Osteocyte (in vitro differentiated cells): ENCODE measurements at regions not wholly inside any gene's neighbourhood (a gene's known extent, or its start where the extent isn't known, plus 50 kb on each side); places are given as distances from the start of the nearest gene placed in this dataset.
A peak's percentile ranks its signal among the peaks of the same experiment; 100 is the strongest.

Source experiments
- DNase-seq: peaks from one replicate; pipeline ENCODE4 v3.0.0; 2021; ENCODE audit warnings: mixed read lengths; ENCODE audit not compliant: unreplicated experiment; ENCODE audit errors: extremely low spot score
- H3K27ac Mint-ChIP-seq: one replicate; pipeline ENCODE4 v1.8.0; 2021; ENCODE audit warnings: mild to moderate bottlenecking, mixed read lengths; ENCODE audit not compliant: unreplicated experiment
- H3K27me3 Mint-ChIP-seq: one replicate; pipeline ENCODE4 v1.8.0; 2021; ENCODE audit warnings: mixed read lengths; ENCODE audit not compliant: unreplicated experiment
- H3K36me3 Mint-ChIP-seq: one replicate; pipeline ENCODE4 v1.8.0; 2021; ENCODE audit warnings: mixed read lengths; ENCODE audit not compliant: unreplicated experiment
- H3K4me1 Mint-ChIP-seq: one replicate; pipeline ENCODE4 v1.8.0; 2021; ENCODE audit warnings: mixed read lengths; ENCODE audit not compliant: unreplicated experiment
- H3K4me3 Mint-ChIP-seq: one replicate; pipeline ENCODE4 v1.8.0; 2021; ENCODE audit warnings: mild to moderate bottlenecking, moderate library complexity, mixed read lengths; ENCODE audit not compliant: unreplicated experiment
- H3K9me3 Mint-ChIP-seq: one replicate; pipeline ENCODE4 v1.8.0; 2021; ENCODE audit warnings: mixed read lengths; ENCODE audit not compliant: unreplicated experiment
- CTCF ChIP-seq: fragments of 200-600 bp; sonication (generic); IDR thresholded peaks from 2 replicates; pipeline ENCODE4 v1.5.0; 2021; ENCODE audit warnings: antibody characterized with exemption, mild to moderate bottlenecking, moderate library complexity

- peak; percentile 28 for TF ChIP-seq CTCF
- H3K27ac Mint-ChIP-seq: peak overlapping the region; percentile 85
- peak; percentile 91 for DNase-seq
- H3K4me3 Mint-ChIP-seq: peak overlapping the region; percentile 24
- H3K36me3 Mint-ChIP-seq: no peaks in the 10 kb centered on the region
- no peaks in the 10 kb centered on the region for H3K27me3 Mint-ChIP-seq
- H3K9me3 Mint-ChIP-seq: no peaks in the 10 kb centered on the region
- peaks cover 78% of the 10 kb centered on the region for H3K4me1 Mint-ChIP-seq
Observed at GRCh38 chr16:66266436-66267291, 99.8 kb upstream of the CDH5 start.

GRCh38 chr16:66265556-66266141 is 100.8 kb upstream of the CDH5 start:
- no peak for TF ChIP-seq CTCF
- DNase-seq: peak; percentile 56
- H3K27ac Mint-ChIP-seq: peak overlapping the region; percentile 85
- H3K27me3 Mint-ChIP-seq: no peaks in the 10 kb centered on the region
- H3K4me1 Mint-ChIP-seq: peaks cover 76% of the 10 kb centered on the region
- H3K36me3 Mint-ChIP-seq: no peaks in the 10 kb centered on the region
- H3K4me3 Mint-ChIP-seq: no peak overlapping the region
- H3K9me3 Mint-ChIP-seq: no peaks in the 10 kb centered on the region

GRCh38 chr16:66265048-66265415 is 101.5 kb upstream of the CDH5 start:
- Mint-ChIP-seq H3K36me3 (no peaks in the 10 kb centered on the region), H3K9me3 (no peaks in the 10 kb centered on the region), H3K27ac (no peak overlapping the region), H3K4me3 (no peak overlapping the region), H3K4me1 (peaks cover 73% of the 10 kb centered on the region), H3K27me3 (no peaks in the 10 kb centered on the region)
- no peak for TF ChIP-seq CTCF
- DNase-seq: peak; percentile 49

- Mint-ChIP-seq H3K27ac (no peak overlapping the region), H3K4me3 (no peak overlapping the region), H3K9me3 (no peaks in the 10 kb centered on the region), H3K4me1 (peaks cover 71% of the 10 kb centered on the region), H3K27me3 (no peaks in the 10 kb centered on the region), H3K36me3 (no peaks in the 10 kb centered on the region)
- peak; percentile 79 for DNase-seq
- TF ChIP-seq CTCF: no peak
Observed at GRCh38 chr16:66264311-66265047, 102.0 kb upstream of the CDH5 start.

- Mint-ChIP-seq H3K4me3 (no peak overlapping the region), H3K27me3 (no peaks in the 10 kb centered on the region), H3K4me1 (peaks cover 70% of the 10 kb centered on the region), H3K9me3 (no peaks in the 10 kb centered on the region), H3K36me3 (no peaks in the 10 kb centered on the region), H3K27ac (no peak overlapping the region)
- DNase-seq: no peak
- no peak for TF ChIP-seq CTCF
Observed at GRCh38 chr16:66263973-66264310, 102.5 kb upstream of the CDH5 start.
